Cardiac fibroblast (primary cell): ENCODE measurements at regions not wholly inside any gene's neighbourhood (a gene's known extent, or its start where the extent isn't known, plus 50 kb on each side); places are given as distances from the start of the nearest gene placed in this dataset.

Experiments
- DNase-seq, 2 donors: peaks; one replicate each; pipeline versions ENCODE4 v3.0.0 to v3.0.0-alpha.2; 2010; ENCODE audit warnings: low read depth in 2 of 2
- H3K4me3 ChIP-seq, 2 donors: replicated peaks in 1 of 2; 1 replicate in 1 of 2; 2 replicates in 1 of 2; pipeline ENCODE4 v1.5.1; 2011; ENCODE audit warnings: low read depth in 2 of 2, low read length in 2 of 2, mild to moderate bottlenecking in 2 of 2, moderate library complexity in 1 of 2
- TF ChIP-seq, protein P1 (sequence below): IDR thresholded peaks from one replicate; pipeline ENCODE4 v1.5.1; 2011; ENCODE audit warnings: low read depth, mild to moderate bottlenecking, low read length, inconsistent platforms

DNA sequence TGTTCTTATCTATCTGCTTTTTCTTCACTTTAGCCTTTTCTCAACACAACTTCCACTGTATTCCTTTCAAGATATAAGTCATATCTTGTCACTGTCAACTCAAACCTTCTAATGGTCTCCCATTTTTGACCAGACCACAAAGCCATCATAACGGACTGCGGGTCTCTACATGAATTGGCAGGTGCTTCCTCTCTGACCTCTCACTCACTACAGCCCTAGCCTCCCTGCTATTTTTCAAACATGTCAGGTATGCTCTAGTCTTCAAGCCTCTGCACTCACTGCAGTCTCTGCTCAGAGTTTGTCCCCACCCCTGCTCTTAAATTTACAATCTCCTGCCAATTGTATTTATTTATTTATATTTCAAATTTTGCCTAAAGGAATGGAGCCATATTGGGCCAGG lies 858.1 kb downstream of the TRIB2 start:
- TF ChIP-seq, protein P1, sequence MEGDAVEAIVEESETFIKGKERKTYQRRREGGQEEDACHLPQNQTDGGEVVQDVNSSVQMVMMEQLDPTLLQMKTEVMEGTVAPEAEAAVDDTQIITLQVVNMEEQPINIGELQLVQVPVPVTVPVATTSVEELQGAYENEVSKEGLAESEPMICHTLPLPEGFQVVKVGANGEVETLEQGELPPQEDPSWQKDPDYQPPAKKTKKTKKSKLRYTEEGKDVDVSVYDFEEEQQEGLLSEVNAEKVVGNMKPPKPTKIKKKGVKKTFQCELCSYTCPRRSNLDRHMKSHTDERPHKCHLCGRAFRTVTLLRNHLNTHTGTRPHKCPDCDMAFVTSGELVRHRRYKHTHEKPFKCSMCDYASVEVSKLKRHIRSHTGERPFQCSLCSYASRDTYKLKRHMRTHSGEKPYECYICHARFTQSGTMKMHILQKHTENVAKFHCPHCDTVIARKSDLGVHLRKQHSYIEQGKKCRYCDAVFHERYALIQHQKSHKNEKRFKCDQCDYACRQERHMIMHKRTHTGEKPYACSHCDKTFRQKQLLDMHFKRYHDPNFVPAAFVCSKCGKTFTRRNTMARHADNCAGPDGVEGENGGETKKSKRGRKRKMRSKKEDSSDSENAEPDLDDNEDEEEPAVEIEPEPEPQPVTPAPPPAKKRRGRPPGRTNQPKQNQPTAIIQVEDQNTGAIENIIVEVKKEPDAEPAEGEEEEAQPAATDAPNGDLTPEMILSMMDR, result no peak
- H3K4me3 ChIP-seq, result no peak overlapping the region
- no peak for DNase-seq

DNA sequence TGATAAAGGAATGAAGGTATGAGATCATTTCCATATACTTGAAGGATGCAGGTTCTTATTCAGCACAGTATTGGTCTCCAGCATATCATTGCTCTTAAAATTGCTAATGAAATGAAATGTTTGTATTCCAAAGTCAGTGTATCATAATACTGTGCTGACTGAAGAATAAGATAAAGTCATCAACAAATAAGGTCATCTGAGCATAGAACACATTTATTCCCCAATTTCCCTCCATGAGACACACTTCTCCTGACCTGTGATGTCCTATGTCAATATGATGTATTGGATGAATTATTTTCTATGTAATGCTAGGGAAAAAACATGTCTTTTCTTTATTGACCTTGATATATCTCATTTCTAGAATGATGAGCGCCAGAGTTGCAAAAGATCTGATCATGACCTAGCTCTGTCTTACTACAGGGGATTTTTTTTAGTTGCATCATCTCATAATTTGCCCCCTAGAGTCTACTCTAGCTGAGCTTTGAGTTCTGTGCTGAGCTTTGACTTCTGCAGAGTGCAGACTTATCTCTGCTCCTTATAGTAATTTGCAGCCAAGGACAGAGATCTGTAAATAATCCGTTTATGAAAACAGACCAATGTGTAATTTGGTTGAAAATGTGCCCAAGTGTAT lies 859.8 kb downstream of the TRIB2 start:
- no peak overlapping the region for H3K4me3 ChIP-seq
- DNase-seq, result no peak
- TF ChIP-seq, protein P1, result no peak

DNA sequence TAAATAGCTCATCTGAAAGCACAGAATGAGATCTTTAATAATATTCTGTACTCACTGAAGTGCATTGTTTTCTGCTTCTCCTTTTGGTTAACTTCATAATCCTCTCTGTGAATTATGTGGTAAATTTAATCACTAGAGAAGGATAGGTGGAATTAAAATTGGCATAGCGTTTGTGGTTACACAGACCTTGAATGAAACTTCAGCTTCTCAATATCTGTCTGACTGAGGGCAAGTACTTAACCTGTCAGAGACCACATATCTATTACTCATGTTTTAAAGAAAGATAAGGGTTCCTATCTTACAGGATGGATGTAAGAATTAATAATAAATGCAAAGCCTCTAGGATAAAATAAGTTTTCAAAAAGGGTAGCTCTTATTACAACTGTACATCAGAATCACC lies 861.8 kb downstream of the TRIB2 start:
- H3K4me3 ChIP-seq, result no peak overlapping the region
- TF ChIP-seq, protein P1, result no peak
- DNase-seq, result no peak

DNA sequence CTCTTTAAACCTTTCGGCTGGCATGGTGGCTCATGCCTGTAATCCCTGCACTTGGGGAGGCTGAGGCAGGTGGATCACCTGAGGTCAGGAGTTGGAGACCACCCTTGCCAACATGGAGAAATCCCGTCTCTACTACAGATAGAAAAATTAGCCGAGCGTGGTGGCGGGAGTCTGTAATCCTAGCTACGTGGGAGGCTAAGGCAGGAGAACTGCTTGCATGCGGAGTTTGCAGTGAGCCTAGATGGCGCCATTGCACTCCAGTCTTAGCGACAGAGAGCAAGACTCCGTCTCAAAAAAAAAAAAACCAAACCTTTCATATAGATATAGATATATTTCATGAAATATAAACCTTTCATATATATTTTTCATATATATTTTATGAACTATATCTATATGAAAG lies 864.7 kb downstream of the TRIB2 start:
- peak in 1 of 2 donors; percentile 17 for DNase-seq
- TF ChIP-seq, protein P1, result no peak
- H3K4me3 ChIP-seq, result no peak overlapping the region

DNA sequence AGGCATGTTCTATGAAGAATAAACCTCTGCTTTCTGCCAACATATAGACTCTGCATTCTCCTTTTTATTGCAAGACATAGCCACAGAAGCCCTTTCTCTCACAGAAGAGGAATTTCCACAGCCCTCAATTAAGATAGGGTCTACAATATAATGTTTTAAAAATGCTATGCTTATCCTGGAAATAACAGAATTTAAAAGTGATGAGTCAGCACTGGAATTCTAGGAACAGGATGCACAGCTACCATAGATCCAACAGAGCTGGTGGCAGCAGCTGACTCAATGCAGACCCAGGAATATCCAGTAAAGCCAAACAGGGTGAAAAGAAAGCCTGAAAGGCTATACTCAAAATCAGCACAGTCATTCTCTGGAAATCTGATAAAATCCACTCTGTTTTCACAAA lies 866.9 kb downstream of the TRIB2 start:
- no peak overlapping the region for H3K4me3 ChIP-seq
- TF ChIP-seq, protein P1, result no peak
- DNase-seq, result no peak

DNA sequence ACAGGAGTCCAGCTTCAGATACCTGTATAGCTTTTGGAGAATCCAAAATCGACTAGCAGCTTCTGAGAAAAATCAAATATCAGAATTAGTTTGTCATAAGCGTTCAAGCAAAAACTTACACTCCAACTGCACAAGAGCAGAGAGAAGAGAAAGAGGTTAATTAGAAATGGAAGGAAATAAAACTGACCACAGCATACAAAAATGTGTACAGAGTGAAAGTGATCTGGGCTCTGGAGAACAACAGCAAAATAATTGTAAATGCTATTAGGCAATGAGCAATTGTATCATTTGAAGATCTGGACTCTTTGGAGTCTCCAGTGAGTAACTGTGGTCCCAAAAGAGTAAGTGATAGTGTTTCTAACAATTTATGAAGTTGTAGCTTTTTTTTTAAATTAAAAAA lies 867.3 kb downstream of the TRIB2 start:
- no peak for DNase-seq
- TF ChIP-seq, protein P1, result no peak
- H3K4me3 ChIP-seq, result no peak overlapping the region

DNA sequence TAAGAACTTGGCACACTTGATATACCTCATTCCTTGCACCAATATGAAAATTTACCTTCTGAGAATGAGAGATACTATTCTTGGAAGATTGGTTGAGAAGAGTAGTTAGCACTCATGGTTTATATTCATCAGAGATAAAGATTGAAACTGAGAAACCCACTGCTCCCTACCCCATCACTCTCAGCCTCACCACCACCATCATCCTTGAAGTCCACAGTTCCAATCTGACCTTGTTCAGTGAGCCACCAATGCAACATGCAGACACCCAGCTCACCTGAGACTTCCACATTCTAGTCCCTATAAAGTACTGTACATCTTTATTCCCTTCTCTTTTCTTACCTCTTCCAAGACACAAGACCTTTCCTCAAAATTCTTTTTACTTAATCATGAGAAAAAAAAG lies 869.0 kb downstream of the TRIB2 start:
- no peak overlapping the region for H3K4me3 ChIP-seq
- TF ChIP-seq, protein P1, result no peak
- no peak for DNase-seq
